MM.1S (cell line): ENCODE measurements at regions not wholly inside any gene's neighbourhood (a gene's known extent, or its start where the extent isn't known, plus 50 kb on each side); places are given as distances from the start of the nearest gene placed in this dataset.
"Not testable (repeated sequence)": the region's sequence is repeated elsewhere in the genome, so short reads cannot be mapped to it uniquely, and the experiment has no call there.

Experiments
- DNase-seq: peaks from one replicate; pipeline ENCODE4 v3.0.0-alpha.2; 2015
- H2AFZ ChIP-seq: fragments of 300-600 bp; sonication (generic); 2 replicates; pipeline ENCODE4 v1.6.0; 2016; ENCODE audit warnings: antibody characterized with exemption, low read length
- H3F3A ChIP-seq: fragments of 300-600 bp; sonication (generic); 2 replicates; pipeline ENCODE4 v1.6.1; 2016; ENCODE audit warnings: mild to moderate bottlenecking, antibody characterized with exemption, low read length, moderate library complexity, mixed read lengths; ENCODE audit not compliant: insufficient read depth
- H3K27ac ChIP-seq: fragments of 300-600 bp; sonication (generic); 2 replicates; pipeline ENCODE4 v1.5.1; 2016; ENCODE audit warnings: mild to moderate bottlenecking, low read length
- H3K27me3 ChIP-seq: fragments of 300-600 bp; sonication (generic); replicated peaks from 2 replicates; pipeline ENCODE4 v1.6.0; 2016; ENCODE audit warnings: low read length; ENCODE audit not compliant: insufficient read depth
- H3K36me3 ChIP-seq: fragments of 300-600 bp; sonication (generic); replicated peaks from 2 replicates; pipeline ENCODE4 v1.6.1; 2016; ENCODE audit warnings: mild to moderate bottlenecking, low read length, mixed read lengths; ENCODE audit not compliant: insufficient read depth
- H3K4me1 ChIP-seq: fragments of 300-600 bp; sonication (generic); 2 replicates; pipeline ENCODE4 v1.6.1; 2016; ENCODE audit warnings: low read length, mixed read lengths
- H3K4me2 ChIP-seq: fragments of 300-600 bp; sonication (generic); 2 replicates; pipeline ENCODE4 v1.6.0; 2016; ENCODE audit warnings: low read depth, low read length
- H3K4me3 ChIP-seq: fragments of 300-600 bp; sonication (generic); 2 replicates; pipeline ENCODE4 v1.5.1; 2016; ENCODE audit warnings: low read length, mixed read lengths
- H3K79me2 ChIP-seq: fragments of 300-600 bp; sonication (generic); 2 replicates; pipeline ENCODE4 v1.6.1; 2016; ENCODE audit warnings: mixed run types, low read length, mixed read lengths
- H3K9ac ChIP-seq: fragments of 300-600 bp; sonication (generic); 2 replicates; pipeline ENCODE4 v1.6.1; 2016; ENCODE audit warnings: low read length, mixed read lengths
- H3K9me2 ChIP-seq: fragments of 300-600 bp; sonication (generic); replicated peaks from 2 replicates; pipeline ENCODE4 v1.6.1; 2016; ENCODE audit warnings: mild to moderate bottlenecking, low read length, mixed read lengths; ENCODE audit not compliant: insufficient read depth
- H3K9me3 ChIP-seq: fragments of 300-600 bp; sonication (generic); replicated peaks from 2 replicates; pipeline ENCODE4 v1.6.1; 2016; ENCODE audit warnings: mild to moderate bottlenecking, low read length, mixed read lengths; ENCODE audit not compliant: insufficient read depth
- H4K20me1 ChIP-seq: fragments of 300-600 bp; sonication (generic); 2 replicates; pipeline ENCODE4 v1.6.1; 2016; ENCODE audit warnings: mild to moderate bottlenecking, low read length, moderate library complexity, mixed read lengths; ENCODE audit not compliant: insufficient read depth
- EZH2 ChIP-seq: fragments of 300-600 bp; sonication (generic); optimal IDR thresholded peaks from 2 replicates; pipeline ENCODE3; 2017; ENCODE audit warnings: low read depth, mild to moderate bottlenecking, antibody characterized with exemption, low read length, mixed read lengths
- EZH2phosphoT487 ChIP-seq: fragments of 300-600 bp; sonication (generic); IDR thresholded peaks from 2 replicates; pipeline ENCODE4 v1.6.1; 2018; ENCODE audit warnings: antibody characterized with exemption, low read length
- TF ChIP-seq, protein P1 (sequence below): fragments of 300-600 bp; sonication (generic); IDR thresholded peaks from 2 replicates; pipeline ENCODE4 v1.5.1; 2016; ENCODE audit warnings: antibody characterized with exemption, low read length, mixed read lengths

DNA sequence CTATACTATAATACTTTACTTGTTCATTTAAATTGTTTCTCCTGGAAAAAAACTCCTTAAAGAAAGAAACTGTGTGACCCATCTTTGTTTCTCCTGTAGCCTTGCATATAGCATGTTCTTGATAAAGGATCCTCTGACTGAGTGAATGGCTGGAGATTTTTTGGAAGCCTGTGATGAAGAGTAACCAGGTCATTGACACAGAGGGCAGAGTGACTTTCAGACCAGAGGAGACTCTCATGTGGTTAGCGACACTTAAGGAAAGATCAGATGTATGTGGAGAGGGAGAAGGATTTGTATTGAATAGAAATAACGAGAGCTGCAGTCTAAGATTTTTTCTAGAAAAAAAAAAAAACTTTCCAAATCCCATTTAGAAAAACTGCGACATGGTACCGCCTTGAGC, 85.5 kb downstream of the TRIM43 start:
- no peak overlapping the region for H3K4me3 ChIP-seq
- H3K36me3 ChIP-seq, result no peaks in the 10 kb centered on the region
- no peak for DNase-seq
- H4K20me1 ChIP-seq, result no peaks in the 10 kb centered on the region
- TF ChIP-seq EZH2phosphoT487 (no peak), EZH2 (no peak)
- TF ChIP-seq, protein P1, sequence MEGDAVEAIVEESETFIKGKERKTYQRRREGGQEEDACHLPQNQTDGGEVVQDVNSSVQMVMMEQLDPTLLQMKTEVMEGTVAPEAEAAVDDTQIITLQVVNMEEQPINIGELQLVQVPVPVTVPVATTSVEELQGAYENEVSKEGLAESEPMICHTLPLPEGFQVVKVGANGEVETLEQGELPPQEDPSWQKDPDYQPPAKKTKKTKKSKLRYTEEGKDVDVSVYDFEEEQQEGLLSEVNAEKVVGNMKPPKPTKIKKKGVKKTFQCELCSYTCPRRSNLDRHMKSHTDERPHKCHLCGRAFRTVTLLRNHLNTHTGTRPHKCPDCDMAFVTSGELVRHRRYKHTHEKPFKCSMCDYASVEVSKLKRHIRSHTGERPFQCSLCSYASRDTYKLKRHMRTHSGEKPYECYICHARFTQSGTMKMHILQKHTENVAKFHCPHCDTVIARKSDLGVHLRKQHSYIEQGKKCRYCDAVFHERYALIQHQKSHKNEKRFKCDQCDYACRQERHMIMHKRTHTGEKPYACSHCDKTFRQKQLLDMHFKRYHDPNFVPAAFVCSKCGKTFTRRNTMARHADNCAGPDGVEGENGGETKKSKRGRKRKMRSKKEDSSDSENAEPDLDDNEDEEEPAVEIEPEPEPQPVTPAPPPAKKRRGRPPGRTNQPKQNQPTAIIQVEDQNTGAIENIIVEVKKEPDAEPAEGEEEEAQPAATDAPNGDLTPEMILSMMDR, result no peak
- H3K4me2 ChIP-seq, result no peak overlapping the region
- no peaks in the 10 kb centered on the region for H3K27me3 ChIP-seq
- H3K4me1 ChIP-seq, result peaks cover 6% of the 10 kb centered on the region; the same call in 1 of the 2 replicates
- no peaks in the 10 kb centered on the region for H3K9me3 ChIP-seq
- H2AFZ ChIP-seq, result no peak overlapping the region
- H3F3A ChIP-seq, result no peaks in the 10 kb centered on the region
- no peaks in the 10 kb centered on the region for H3K79me2 ChIP-seq
- no peak overlapping the region for H3K9ac ChIP-seq
- no peaks in the 10 kb centered on the region for H3K9me2 ChIP-seq
- H3K27ac ChIP-seq, result no peak overlapping the region

- H3K36me3 ChIP-seq, H3K4me2 ChIP-seq, DNase-seq, H3K79me2 ChIP-seq, H3K9ac ChIP-seq, H3K27me3 ChIP-seq, H3K27ac ChIP-seq, H2AFZ ChIP-seq, H4K20me1 ChIP-seq, H3F3A ChIP-seq, H3K4me1 ChIP-seq, H3K9me2 ChIP-seq, H3K4me3 ChIP-seq, H3K9me3 ChIP-seq: not testable (repeated sequence)
Observed at GRCh38 chr2:95677833-95678232, 86.0 kb downstream of the TRIM43 start.

- H2AFZ ChIP-seq, H3K4me1 ChIP-seq, H3K9ac ChIP-seq, H3K27ac ChIP-seq, H3K4me3 ChIP-seq, H3K27me3 ChIP-seq, H3K79me2 ChIP-seq, DNase-seq, H3K4me2 ChIP-seq, H3F3A ChIP-seq, H3K36me3 ChIP-seq, H3K9me3 ChIP-seq, H4K20me1 ChIP-seq, H3K9me2 ChIP-seq: not testable (repeated sequence)
Observed at GRCh38 chr2:95681158-95681557, 89.4 kb downstream of the TRIM43 start.

DNA sequence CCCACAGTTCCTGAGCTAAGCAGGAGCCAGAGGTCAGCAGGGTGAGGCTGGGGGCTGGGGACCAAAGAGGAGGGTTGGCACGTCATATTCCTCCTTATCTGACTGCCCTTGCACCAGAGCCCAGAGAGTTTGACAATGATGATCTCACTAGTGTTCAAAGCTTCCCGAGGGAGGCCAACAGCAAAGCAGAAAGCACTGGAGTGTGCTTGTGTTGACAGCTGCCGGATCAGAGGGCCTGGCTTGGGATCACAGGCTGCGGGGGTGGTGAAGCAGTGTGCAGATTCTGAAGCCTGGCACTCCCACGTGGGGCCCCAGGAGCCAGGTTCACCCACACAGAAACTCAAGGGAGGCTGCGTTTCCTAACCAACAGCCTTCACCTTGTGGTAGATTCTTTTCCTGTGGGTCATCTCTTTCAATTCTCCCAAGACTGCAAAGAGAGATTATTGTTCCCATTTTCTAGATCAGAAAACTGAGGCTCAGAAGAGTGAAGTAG, 89.8 kb downstream of the TRIM43 start:
- DNase-seq, result not testable (repeated sequence)

GRCh38 chr2:95682889-95683517, 91.2 kb downstream of the TRIM43 start:
- not testable (repeated sequence) for H3K27ac ChIP-seq, H3K9me3 ChIP-seq, H3K79me2 ChIP-seq, H3K4me1 ChIP-seq, H4K20me1 ChIP-seq, H3K27me3 ChIP-seq, H3F3A ChIP-seq, DNase-seq, H3K9me2 ChIP-seq, H3K36me3 ChIP-seq
- Histone ChIP-seq H3K4me2 (peak overlapping the region; percentile 72; the same call in 1 of the 2 replicates), H2AFZ (peak overlapping the region; percentile 86), H3K4me3 (peak overlapping the region; percentile 63), H3K9ac (peak overlapping the region; percentile 16; the same call in 1 of the 2 replicates)

More for the DNA sequence above, 89.8 kb downstream of the TRIM43 start:
- not testable (repeated sequence) for H3K4me1 ChIP-seq, H3K9me2 ChIP-seq, H3K4me3 ChIP-seq, H3K36me3 ChIP-seq, H3F3A ChIP-seq, H3K27ac ChIP-seq, H3K79me2 ChIP-seq, H3K4me2 ChIP-seq, H3K27me3 ChIP-seq, H3K9me3 ChIP-seq, H3K9ac ChIP-seq, H2AFZ ChIP-seq, H4K20me1 ChIP-seq
